ENCODE measurements at regions not wholly inside any gene's neighbourhood (a gene's known extent, or its start where the extent isn't known, plus 50 kb on each side); places are given as distances from the start of the nearest gene placed in this dataset.

- DNase-seq (ENCODE audit: low spot score in 2 of 2), result no peak
- no peak overlapping the region for H3K4me3 ChIP-seq (ENCODE audit: low read depth, poor library complexity, severe bottlenecking)
- TF ChIP-seq CTCF (IDR thresholded peaks at IDR 0.05) (no peak), POLR2A (IDR thresholded peaks at IDR 0.05) (no peak)
- WGBS, 2 donors, result 86 to 89% methylated on average over 7 of the region's 7 CpGs
- intact Hi-C loops (cut with DNase I; ENCODE audit: low total_unique reads), result no loop called here
Observed at GRCh38 chr10:123306290-123306689, 152.1 kb downstream of the BUB3 start.

DNA sequence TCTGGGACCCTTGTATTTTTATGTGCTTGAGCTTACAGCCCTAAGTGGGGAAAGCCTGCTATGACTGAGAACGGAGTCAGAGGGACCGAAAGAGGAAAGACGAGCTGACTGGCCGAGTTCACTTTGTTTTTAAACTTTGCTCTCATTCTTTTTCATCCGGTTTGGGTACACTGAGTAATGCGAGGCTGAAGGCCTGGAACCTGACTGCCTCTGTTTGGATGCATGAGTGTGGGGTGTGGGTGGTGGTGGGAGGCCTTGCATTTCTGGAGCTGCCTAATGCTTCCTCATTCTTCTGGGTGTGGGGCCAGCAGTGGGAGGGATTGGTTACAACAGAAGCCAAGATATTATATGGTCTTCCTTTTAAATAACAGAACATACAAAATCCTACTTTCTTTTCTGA, 155.5 kb downstream of the BUB3 start:
- 67 to 69% methylated on average over 6 of the region's 6 CpGs for WGBS, 2 donors
- intact Hi-C loops (cut with DNase I; ENCODE audit: low total_unique reads), result no loop called here
- no peak for TF ChIP-seq POLR2A (IDR thresholded peaks at IDR 0.05)
- no peak for TF ChIP-seq CTCF (IDR thresholded peaks at IDR 0.05)
- H3K4me3 ChIP-seq (ENCODE audit: low read depth, poor library complexity, severe bottlenecking), result no peak overlapping the region
- no peak for DNase-seq (ENCODE audit: low spot score in 2 of 2)

DNA sequence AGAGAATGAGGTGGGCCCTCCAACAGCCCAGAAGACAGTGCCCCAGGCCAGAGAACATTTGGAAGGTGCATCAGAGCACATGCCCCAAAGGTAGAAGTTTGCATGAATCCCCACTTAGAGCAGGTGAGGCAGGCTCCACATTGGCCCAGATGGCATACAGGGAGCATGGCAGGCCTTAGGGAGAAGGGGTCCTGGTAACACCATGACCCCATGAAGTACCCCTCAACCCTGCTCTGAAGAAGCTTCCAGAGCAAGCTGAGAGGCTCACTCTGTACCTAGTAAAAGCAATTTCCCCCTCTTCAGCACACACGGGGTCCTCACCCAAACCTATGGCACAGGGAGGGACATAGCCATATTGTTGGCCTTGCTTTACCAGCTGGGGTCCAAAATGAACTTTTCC, 162.6 kb downstream of the BUB3 start:
- TF ChIP-seq CTCF (IDR thresholded peaks at IDR 0.05) (no peak), POLR2A (IDR thresholded peaks at IDR 0.05) (no peak)
- 94 to 100% methylated on average over 1 of the region's 1 CpG for WGBS, 2 donors
- no peak for DNase-seq (ENCODE audit: low spot score in 2 of 2)
- no peak overlapping the region for H3K4me3 ChIP-seq (ENCODE audit: low read depth, poor library complexity, severe bottlenecking)
- intact Hi-C loops (cut with DNase I; ENCODE audit: low total_unique reads), result no loop called here

DNA sequence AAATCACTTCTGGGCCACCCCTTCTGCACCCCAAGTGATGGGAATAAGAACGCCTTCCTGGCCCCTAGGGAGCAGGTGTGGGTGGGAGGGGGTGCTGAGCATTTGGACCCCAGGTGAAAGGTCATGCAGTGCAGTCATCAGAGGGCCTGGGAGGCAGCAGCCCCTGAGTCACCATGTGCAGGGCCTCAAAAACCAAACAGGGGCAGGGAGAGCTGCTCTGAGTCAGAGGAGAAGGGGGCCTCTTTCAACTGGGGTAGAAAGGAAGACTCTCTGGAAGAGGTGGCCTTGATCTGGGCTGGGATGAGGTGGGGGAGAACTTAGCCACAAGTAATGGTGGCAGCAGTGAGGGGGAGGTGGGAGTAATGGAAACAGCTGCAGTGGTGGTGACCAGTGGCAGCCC, 164.3 kb downstream of the BUB3 start:
- WGBS, 2 donors, result 85 to 93% methylated on average over 1 of the region's 1 CpG
- intact Hi-C loops (cut with DNase I; ENCODE audit: low total_unique reads), result no loop called here
- TF ChIP-seq CTCF (IDR thresholded peaks at IDR 0.05) (no peak), POLR2A (IDR thresholded peaks at IDR 0.05) (no peak)
- DNase-seq (ENCODE audit: low spot score in 2 of 2), result no peak
- H3K4me3 ChIP-seq (ENCODE audit: low read depth, poor library complexity, severe bottlenecking), result no peak overlapping the region

DNA sequence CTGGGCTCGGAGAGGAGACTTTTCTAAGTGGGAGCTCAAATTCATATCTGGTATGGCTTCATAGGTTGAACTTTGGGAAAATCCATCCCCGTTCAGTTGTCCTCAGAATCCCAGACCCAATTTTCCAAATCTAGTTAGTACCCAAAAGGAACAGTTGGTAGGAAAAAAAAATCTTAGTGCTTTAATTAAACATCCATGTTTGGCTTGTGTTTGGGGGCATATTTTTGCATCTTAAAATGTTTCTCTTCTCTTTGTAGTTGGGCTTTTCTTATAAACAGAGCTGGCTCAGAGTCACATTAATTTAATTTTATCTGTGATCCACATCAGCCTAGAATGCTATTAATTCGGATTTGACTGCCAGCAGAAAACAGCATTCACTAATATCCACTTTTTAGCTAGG, 165.9 kb downstream of the BUB3 start:
- intact Hi-C loops (cut with DNase I; ENCODE audit: low total_unique reads), result no loop called here
- DNase-seq (ENCODE audit: low spot score in 2 of 2), result no peak
- 68 to 71% methylated on average over 3 of the region's 3 CpGs for WGBS, 2 donors
- H3K4me3 ChIP-seq (ENCODE audit: low read depth, poor library complexity, severe bottlenecking), result no peak overlapping the region
- TF ChIP-seq CTCF (IDR thresholded peaks at IDR 0.05) (no peak), POLR2A (IDR thresholded peaks at IDR 0.05) (no peak)

DNA sequence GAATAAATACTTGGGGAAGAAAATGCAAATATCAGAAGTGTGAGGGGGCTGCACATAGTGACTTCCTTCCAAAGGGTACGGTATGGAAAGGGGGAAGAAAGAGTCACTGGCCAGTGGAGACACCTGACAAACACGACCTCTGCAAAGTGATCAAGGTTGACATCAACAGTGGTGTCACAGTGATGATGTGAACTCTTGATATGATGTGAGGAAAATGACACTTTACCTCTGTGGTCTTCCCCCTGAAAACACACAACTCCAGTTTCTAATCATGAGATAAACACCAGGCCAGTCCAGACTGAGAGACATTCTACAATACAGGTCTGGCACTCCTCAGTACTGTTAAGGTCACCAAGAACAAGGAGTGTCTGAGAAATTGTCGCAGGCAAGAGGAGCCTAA, 169.7 kb downstream of the BUB3 start:
- no peak for DNase-seq (ENCODE audit: low spot score in 2 of 2)
- WGBS, 2 donors, result 84 to 87% methylated on average over 3 of the region's 3 CpGs
- TF ChIP-seq CTCF (IDR thresholded peaks at IDR 0.05) (no peak), POLR2A (IDR thresholded peaks at IDR 0.05) (no peak)
- no peak overlapping the region for H3K4me3 ChIP-seq (ENCODE audit: low read depth, poor library complexity, severe bottlenecking)
- intact Hi-C loops (cut with DNase I; ENCODE audit: low total_unique reads), result no loop called here

Data from lower leg skin (tissue), 4 donors.